GM18508 (cell line): ENCODE measurements at regions not wholly inside any gene's neighbourhood (a gene's known extent, or its start where the extent isn't known, plus 50 kb on each side); places are given as distances from the start of the nearest gene placed in this dataset.

Experiments
- ATAC-seq: cut with Tn5 transposase; IDR thresholded peaks from one replicate; pipeline ENCODE4 v1.9.1; 2021; ENCODE audit warnings: moderate number of reproducible peaks; ENCODE audit not compliant: insufficient read depth, unreplicated experiment

- ATAC-seq: no peak
Measured at GRCh38 chr18:70662588-70662987, 373.7 kb downstream of the SOCS6 start.

DNA sequence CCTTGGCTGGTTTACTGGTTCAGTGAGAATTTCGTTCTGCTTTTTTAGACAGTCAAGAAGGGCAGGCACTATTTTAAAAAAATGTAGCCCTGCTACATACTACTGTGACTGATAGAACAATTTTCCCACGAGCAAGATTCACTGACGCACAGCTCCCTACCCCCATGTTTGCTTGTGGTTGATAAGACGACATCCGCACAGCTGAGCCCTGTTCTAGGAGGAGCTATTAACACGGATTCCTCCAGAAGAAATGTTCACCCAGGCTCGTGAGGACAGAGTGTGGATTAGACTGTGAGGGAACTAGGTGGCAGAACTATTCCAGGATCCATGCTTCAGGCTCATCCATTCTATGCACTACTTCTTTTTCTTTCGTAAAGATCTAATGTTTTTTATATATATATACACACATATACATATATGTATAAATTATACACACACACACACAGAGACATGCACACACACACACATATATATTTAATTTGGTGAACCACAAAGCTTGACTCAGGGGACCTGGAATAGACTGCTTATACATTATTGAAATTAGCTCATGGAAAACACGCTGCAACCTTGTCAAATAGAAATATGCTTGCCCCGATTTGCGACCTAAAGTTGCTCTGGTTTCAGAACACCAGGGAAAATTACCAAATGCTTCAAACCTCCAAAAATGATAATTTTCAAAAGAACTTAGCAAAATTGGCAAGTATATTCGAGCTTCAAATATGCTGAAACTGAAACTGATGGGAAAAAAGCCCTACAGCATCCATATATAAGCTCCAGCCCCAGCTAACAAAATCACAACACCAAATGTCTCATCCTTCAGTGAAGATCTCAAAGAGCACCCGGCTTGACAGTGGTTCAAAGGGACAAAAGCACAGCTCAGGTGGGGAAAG, 370.4 kb downstream of the SOCS6 start:
- no peak for ATAC-seq

DNA sequence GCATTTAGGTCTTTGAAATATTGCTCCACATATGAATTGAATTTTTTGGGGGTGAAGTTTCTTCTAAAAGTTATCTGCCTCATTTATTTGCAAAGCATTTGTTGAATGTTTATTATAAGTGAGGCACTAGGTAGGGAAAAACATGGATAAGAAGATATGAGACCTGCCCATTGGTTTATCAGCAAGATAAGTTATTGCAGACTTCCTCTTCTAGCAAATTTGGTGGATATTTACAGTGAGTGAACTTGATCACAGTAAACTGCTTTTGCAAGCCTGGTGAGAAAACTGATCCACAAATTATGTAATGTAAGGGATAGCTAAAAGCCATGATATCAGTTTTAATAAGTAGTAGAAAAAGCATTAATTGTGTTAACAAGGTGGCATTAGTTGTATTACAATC, 364.8 kb downstream of the SOCS6 start:
- ATAC-seq: no peak

- ATAC-seq: no peak
Measured at GRCh38 chr18:70650878-70651277, 362.0 kb downstream of the SOCS6 start.

DNA sequence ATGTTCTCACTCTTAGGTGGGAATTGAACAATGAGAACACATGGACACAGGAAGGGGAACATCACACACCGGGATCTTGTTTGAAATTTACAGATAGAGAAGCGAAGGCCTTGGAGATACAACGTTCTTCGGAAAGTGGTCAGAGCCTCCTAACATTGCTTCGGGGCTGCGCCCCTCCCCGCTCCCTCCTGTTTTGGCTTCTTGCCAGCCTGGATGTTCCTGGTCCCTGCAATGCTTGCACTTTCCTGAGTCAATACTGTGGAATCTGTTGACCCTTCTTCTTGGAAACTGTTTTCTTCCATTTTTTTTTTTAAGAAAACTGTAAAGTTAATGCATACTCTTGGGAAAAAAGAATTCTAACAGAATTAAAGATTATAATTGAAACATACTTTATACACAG, 360.8 kb downstream of the SOCS6 start:
- ATAC-seq: no peak

- ATAC-seq: no peak
Measured at GRCh38 chr18:70645971-70646370, 357.1 kb downstream of the SOCS6 start.

GRCh38 chr18:70643812-70644211, 355.0 kb downstream of the SOCS6 start:
- no peak for ATAC-seq

- no peak for ATAC-seq
Measured at GRCh38 chr18:70641156-70641775, 352.4 kb downstream of the SOCS6 start.

DNA sequence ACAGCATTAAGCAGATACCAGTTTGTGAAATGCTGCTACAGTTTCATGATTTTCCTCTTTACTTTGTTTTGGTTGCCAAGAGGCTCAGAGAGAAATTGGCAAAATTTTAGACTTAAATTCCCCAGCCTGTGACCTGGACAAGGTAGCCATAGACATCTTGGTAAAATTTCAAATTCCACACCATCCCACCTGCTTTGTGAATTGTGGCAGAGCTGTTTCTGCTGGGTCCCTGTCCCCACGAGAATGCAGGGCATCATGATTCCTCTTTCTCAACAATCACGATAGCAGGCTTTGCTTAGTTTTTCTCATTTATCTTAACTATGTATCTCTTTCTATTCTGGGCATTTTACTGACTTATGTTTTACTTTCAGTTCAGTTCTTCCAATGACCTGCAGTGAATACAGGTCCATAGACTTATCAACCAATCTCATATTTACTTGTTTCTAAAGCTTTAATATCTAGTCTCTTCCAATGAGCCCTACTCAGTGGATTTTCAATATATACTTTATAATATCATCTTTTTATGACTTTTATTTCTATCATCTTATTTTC, 351.6 kb downstream of the SOCS6 start:
- no peak for ATAC-seq

GRCh38 chr18:70636991-70637390, 348.1 kb downstream of the SOCS6 start:
- ATAC-seq: no peak

- no peak for ATAC-seq
Measured at GRCh38 chr18:70634576-70635147, 345.8 kb downstream of the SOCS6 start.

GRCh38 chr18:70627182-70627802, 338.4 kb downstream of the SOCS6 start:
- no peak for ATAC-seq

GRCh38 chr18:70622622-70623419, 334.0 kb downstream of the SOCS6 start:
- no peak for ATAC-seq

DNA sequence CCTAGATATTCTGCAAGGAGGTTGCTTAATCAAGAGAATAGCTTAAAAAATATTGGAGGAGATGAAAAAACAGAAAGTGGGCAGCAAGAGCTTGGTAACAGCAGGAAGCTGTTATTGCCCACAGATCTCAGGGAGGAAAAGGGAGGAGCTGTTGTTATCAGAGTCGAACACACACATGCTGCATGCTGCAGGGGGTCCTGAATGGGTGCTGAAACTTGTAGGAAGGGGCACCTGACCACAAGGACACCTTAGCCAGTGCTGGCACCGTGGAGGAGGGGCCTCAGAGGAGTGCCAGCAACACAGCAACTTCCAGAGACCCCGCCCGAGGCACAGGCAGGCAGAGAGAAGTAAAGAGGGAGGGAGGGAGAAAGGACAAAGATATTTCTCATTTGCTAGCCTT, 332.9 kb downstream of the SOCS6 start:
- ATAC-seq: no peak

- no peak for ATAC-seq
Measured at GRCh38 chr18:70620837-70621612, 332.2 kb downstream of the SOCS6 start.

DNA sequence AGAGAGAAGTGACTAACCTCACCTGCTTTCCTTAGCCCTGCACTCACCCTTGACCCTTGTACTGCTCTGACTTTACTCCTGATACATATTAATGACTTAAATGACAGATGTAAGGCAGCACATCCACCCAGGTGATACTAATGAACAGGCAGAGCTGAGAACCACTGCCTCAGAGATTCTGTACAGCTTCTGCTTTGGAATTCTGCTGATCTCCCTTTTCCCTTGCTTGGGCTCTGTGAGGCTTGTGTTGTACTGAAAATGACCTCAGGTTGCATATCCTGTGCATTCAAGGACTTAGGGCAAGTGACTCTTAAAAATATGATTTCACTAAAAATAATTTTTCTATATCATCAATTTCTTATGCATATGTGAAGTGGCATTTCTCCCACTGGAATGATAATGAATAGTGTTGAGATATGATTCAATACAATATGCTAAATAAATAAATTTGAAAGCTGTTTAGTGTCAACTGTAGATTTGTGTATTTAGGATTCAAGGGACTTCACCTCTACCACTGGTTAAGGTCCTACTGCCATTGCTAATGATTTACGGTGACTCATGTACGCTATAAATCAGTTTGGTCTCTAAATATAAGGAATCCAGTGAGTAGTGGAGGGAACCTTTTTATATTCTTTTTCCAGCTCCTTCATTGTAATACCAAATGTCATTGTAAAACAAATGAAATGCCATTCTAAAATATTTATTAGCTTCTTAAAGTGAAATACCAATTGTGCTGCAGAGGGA, 328.3 kb downstream of the SOCS6 start:
- no peak for ATAC-seq

GRCh38 chr18:70600225-70600925, 311.5 kb downstream of the SOCS6 start:
- no peak for ATAC-seq

DNA sequence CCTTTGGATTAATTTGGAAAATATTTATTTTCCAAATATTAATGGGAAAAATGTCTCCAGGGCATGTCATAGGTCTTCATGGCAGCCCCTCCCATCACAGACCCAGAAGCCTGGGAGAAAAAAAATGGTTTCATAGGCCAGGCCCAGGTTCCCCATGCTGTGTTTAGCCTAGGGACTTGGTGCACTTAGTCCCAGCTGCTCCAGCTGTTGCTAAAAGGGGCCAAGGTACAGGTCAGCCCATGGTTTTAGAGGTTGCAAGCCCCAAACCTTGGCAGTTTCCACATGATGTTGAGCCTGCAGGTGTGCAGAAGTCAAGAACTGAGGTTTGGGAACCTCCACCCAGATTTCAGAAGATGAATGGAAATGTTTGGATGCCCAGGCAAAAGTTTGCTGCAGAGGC, 309.6 kb downstream of the SOCS6 start:
- no peak for ATAC-seq
